ENCODE measurements at regions not wholly inside any gene's neighbourhood (a gene's known extent, or its start where the extent isn't known, plus 50 kb on each side); places are given as distances from the start of the nearest gene placed in this dataset.

- DNase-seq: no peak
Observed at GRCh38 chr7:91323626-91324158, 59.5 kb downstream of the FZD1 start.

GRCh38 chr7:91324663-91325062 lies 60.4 kb downstream of the FZD1 start:
- DNase-seq: no peak

- DNase-seq: no peak
Observed at GRCh38 chr7:91325726-91326125, 61.5 kb downstream of the FZD1 start.

GRCh38 chr7:91326516-91327199 lies 62.4 kb downstream of the FZD1 start:
- DNase-seq: no peak

GRCh38 chr7:91327346-91327745 lies 63.1 kb downstream of the FZD1 start:
- no peak for DNase-seq

- DNase-seq: no peak
Observed at GRCh38 chr7:91329571-91329970, 65.3 kb downstream of the FZD1 start.

GRCh38 chr7:91330191-91330808 lies 66.1 kb downstream of the FZD1 start:
- no peak for DNase-seq

- no peak for DNase-seq
Observed at GRCh38 chr7:91330866-91331265, 66.6 kb downstream of the FZD1 start.

GRCh38 chr7:91336106-91336505 lies 71.9 kb downstream of the FZD1 start:
- no peak for DNase-seq

- DNase-seq: no peak
Observed at GRCh38 chr7:91338226-91339020, 74.2 kb downstream of the FZD1 start.

GRCh38 chr7:91342346-91342745 lies 78.1 kb downstream of the FZD1 start:
- DNase-seq: no peak

GRCh38 chr7:91343420-91343960 lies 79.3 kb downstream of the FZD1 start:
- DNase-seq: no peak

- DNase-seq: no peak
Observed at GRCh38 chr7:91343996-91344629, 79.9 kb downstream of the FZD1 start.

GRCh38 chr7:91344911-91345310 lies 80.7 kb downstream of the FZD1 start:
- DNase-seq: no peak

- DNase-seq: no peak
Observed at GRCh38 chr7:91345449-91345848, 81.2 kb downstream of the FZD1 start.

- DNase-seq: no peak
Observed at GRCh38 chr7:91346426-91346825, 82.2 kb downstream of the FZD1 start.

- DNase-seq: no peak
Observed at GRCh38 chr7:91347290-91347689, 83.1 kb downstream of the FZD1 start.

GRCh38 chr7:91348711-91349110 lies 84.5 kb downstream of the FZD1 start:
- no peak for DNase-seq

- no peak for DNase-seq
Observed at GRCh38 chr7:91351374-91351773, 87.1 kb downstream of the FZD1 start.

GRCh38 chr7:91352091-91352490 lies 87.9 kb downstream of the FZD1 start:
- DNase-seq: no peak

GRCh38 chr7:91353848-91354247 lies 89.6 kb downstream of the FZD1 start:
- no peak for DNase-seq

GRCh38 chr7:91355695-91356435 lies 91.6 kb downstream of the FZD1 start:
- no peak for DNase-seq

All from activated CD4-positive, alpha-beta T cell treated with anti-CD3 and anti-CD28 coated beads, Interleukin-2, Interleukin-6, amounts not matched to agents 100 ng/mL and 50 ng/mL, durations not matched to agents 16 hours and 8 hours (primary cell).